OCI-LY3 (cell line): ENCODE measurements at regions not wholly inside any gene's neighbourhood (a gene's known extent, or its start where the extent isn't known, plus 50 kb on each side); places are given as distances from the start of the nearest gene placed in this dataset.
"Not testable (repeated sequence)": the region's sequence is repeated elsewhere in the genome, so short reads cannot be mapped to it uniquely, and the experiment has no call there.

ENCODE experiments used
- EZH2phosphoT487 ChIP-seq: fragments of 200-600 bp; shearing (Covaris generic); IDR thresholded peaks from 2 replicates; pipeline ENCODE4 v1.6.1; 2018; ENCODE audit warnings: antibody characterized with exemption, mixed run types, low read depth
- TF ChIP-seq, protein P1 (sequence below): fragments of 200-600, 300-600 bp; sonication (generic); IDR thresholded peaks from 2 replicates; pipeline ENCODE4 v1.5.1; 2014; ENCODE audit warnings: antibody characterized with exemption, low read length, low read depth

GRCh38 chr17:27373695-27374094 is 79.8 kb downstream of the WSB1 start:
- TF ChIP-seq, protein P1, sequence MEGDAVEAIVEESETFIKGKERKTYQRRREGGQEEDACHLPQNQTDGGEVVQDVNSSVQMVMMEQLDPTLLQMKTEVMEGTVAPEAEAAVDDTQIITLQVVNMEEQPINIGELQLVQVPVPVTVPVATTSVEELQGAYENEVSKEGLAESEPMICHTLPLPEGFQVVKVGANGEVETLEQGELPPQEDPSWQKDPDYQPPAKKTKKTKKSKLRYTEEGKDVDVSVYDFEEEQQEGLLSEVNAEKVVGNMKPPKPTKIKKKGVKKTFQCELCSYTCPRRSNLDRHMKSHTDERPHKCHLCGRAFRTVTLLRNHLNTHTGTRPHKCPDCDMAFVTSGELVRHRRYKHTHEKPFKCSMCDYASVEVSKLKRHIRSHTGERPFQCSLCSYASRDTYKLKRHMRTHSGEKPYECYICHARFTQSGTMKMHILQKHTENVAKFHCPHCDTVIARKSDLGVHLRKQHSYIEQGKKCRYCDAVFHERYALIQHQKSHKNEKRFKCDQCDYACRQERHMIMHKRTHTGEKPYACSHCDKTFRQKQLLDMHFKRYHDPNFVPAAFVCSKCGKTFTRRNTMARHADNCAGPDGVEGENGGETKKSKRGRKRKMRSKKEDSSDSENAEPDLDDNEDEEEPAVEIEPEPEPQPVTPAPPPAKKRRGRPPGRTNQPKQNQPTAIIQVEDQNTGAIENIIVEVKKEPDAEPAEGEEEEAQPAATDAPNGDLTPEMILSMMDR: not testable (repeated sequence)
- TF ChIP-seq EZH2phosphoT487: not testable (repeated sequence)
